ENCODE measurements at regions not wholly inside any gene's neighbourhood (a gene's known extent, or its start where the extent isn't known, plus 50 kb on each side); places are given as distances from the start of the nearest gene placed in this dataset.
"Not testable (repeated sequence)": the region's sequence is repeated elsewhere in the genome, so short reads cannot be mapped to it uniquely, and the experiment has no call there.

DNA sequence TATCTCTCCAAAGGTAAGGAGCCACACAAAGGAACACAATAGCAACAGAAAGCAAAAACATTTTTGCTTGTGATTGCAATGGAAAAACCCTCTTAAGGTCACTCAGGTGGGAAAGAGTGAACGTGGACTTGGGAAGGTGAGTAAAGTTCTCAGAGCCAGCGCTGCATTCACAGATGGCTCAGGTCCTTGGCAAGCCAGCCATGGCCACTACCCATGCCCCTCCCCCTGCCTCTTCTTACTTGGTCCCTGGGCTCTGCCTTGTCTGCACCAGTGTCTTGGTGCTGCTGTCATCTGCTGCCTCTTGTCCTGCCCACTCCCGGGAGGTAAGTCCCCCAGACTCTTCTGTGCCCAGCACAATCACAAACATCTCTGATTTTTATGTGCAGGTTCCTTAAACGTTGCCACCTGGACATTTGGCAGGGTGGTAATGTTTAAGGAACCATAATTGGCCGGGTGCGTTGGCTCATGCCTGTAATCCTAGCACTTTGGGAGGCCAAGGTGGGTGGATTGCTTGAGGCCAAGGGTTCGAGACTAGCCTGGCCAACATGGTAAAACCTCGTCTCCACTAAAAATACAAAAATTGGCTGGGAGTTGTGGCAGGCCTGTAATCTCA is 74.6 kb downstream of the FEM1C start:
- no peak for DNase-seq (ENCODE audit: low spot score)

DNA sequence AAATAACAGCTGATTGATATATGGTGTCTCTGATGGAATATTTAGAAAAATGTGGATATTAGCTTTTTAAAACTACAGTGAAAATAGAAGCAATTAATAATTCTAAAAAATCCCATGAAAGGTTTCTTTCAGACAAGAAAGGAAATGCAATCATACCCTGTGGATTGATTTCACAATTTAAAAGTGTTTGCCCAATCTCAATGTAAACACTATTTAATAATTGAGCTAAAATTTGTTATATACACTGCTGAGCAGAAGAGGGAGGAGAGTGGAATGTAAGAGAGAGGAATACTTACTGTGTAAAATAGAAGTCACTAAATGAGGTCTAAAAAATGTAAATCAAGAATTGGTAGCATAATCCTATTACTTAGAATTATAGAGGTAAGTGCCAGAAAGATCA is 76.9 kb downstream of the FEM1C start:
- DNase-seq (ENCODE audit: low spot score) = no peak

DNA sequence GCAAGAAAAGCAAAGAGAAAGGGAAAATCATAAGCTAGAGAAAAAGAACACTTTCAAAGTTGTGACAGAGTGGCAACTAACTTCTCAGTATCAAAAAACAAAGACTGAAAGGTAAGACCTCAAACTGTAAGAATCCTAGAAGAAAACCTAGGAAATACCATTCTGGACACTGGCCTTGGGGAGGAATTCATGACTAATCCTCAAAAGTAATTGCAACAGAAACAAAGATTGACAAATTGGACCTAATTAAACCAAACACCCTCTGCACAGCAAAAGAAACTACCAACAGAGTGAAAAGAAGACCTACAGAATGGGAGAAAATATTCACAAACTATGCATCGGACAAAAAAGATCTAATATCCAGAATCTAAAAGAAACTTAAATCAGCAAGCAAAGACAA is 79.1 kb downstream of the FEM1C start:
- no peak for DNase-seq (ENCODE audit: low spot score)

DNA sequence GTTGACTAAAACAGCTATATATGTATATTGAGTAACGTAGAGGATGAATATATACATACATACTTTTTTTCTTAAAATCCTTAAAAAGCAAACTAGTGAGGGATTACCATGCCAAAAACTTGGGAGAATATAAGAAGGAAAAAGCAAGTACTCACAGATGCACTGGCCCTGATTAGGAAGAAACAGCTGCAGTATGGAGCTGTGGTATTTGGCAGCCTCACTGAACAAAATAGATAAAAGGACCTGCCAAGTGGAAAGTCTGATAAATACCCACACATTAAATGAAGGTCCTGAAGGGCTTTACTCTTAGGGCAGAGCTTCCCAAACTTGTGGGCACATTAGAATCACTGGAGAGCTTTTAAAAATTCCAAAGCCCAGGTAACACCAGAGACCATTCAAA is 80.6 kb downstream of the FEM1C start:
- no peak for DNase-seq (ENCODE audit: low spot score)

DNA sequence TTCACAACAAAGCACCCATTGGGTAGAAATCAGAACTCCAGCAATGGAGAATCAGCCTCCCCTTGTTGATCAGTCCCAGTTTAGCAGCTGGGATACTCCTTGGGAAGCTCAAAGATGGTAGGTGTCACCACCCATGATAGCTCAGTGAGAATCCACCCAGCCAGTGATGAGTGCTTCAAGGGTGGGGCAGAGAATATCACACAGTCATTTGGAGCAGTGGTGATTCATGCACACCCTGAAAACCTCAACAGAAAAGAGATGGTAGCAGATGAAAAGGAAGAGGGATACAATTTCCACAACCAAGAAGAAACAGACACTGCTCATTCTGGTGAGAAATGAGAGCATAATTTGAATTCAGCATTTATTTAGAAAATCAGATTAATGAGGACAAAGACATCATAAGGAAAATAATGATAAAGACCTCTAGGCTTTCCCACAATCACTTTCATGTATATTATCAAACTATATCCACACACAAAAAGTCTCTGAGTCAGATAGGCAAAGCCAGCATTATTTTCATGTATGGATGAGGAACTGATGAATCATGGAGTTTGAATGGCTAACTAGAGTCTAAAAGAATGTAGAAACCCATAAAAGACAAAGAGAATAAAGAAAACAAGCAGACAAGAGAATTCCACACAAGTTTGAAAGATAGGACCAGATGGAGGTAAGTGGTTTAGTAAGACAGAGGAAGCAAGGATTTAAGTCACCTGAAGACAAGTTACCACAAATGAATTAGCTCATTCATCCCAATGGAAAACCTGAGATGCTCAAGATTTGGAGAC is 82.9 kb downstream of the FEM1C start:
- DNase-seq (ENCODE audit: low spot score) = no peak

DNA sequence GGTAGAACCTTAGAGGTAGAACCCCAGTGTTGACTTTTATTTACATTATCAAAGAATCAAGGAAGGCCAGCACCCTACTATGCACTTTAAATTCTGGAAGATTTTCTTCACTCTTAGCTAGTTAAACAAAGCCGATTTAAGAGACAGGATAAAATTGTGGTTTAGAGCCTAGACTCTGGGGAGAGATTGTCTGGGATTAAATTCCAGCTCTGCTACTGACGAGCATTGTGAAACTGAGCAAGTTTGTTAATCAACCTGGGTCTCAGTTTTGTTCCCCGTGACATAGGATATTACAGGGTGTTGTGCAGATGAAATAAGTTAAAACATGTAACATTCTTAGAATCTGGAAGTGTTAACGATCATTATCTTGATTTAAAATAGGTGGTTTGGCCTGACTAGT is 83.5 kb downstream of the FEM1C start:
- DNase-seq (ENCODE audit: low spot score) = no peak

DNA sequence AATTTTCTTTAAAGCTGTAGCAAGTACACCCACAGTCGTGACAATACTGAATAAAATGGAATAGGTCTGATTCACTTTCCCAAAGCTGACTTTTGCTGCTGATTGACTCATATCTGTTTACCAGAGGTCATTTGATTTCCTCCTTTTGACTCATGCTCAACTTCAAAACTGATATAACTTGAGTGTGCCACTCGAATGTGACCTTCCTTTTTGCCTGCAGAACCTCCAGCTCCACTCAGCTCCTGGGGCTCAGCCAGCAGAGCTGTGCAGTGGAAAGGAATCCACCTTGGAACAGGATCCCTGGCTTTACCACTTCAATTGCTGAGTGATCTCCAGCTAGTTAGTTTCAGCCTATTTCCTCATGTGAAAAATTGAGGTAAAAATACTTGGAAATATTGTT is 84.1 kb downstream of the FEM1C start:
- DNase-seq (ENCODE audit: low spot score) = no peak

DNA sequence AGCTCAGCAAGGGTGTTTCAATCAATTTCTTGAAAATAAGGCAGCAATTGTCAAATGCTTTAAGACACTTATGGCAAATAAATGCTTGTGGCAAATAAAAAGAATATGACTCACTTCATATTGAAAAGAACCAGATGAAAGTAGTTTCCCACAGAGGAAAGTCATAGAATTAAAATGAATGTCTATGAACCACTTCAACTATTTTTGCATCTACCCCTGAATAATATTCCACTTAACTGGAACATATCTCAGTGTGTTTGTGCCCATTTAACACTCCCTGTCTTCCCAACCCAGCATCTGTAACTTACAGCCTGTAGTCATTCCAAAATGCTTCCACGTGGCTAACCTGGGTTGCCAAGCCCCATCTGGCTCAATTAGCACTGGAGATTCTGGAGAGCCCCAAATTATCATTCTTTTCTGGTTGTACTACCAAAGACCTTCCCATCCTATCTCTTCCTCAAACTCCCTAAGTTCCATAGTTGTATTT is 84.7 kb downstream of the FEM1C start:
- DNase-seq (ENCODE audit: low spot score) = no peak

DNA sequence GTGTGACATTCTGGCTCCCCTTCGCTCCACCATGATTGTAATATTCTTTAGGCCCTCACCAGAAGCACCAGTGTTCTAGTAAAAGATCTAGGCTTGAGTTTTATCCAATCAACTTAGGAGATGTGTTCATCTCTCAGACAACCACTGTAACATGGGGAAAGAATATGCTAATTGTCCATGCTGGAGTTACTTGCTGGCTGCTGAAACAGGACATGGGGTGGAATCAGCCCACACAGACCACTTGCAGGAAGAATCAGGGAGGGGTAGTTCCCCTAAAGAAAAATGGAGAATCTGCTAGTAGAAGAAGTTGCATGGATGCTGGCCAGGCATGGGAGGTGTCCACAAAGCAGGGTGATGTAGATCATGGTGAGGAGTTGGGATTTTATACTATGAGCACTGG is 86.2 kb downstream of the FEM1C start:
- no peak for DNase-seq (ENCODE audit: low spot score)

DNA sequence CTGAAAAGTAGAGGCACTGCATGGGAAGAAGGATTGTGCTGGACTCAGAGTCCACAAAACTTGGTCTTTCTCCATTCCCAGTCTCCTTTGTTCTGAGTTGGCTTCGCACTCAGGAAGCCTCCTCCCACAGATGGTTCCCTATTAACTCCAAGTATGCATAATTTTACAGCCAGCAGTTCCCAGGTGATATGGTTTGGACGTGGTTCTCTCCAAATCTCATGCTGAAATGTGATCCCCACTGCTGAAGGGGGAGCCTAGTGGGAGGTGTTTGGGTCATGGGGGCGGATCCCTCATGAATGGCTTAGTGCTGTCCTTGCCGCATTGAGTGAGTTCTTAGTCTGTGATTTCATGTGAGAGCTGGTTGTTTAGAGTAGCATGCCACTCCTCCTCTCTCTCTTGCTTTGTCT is 86.6 kb downstream of the FEM1C start:
- peak; percentile 28 for DNase-seq (ENCODE audit: low spot score)

DNA sequence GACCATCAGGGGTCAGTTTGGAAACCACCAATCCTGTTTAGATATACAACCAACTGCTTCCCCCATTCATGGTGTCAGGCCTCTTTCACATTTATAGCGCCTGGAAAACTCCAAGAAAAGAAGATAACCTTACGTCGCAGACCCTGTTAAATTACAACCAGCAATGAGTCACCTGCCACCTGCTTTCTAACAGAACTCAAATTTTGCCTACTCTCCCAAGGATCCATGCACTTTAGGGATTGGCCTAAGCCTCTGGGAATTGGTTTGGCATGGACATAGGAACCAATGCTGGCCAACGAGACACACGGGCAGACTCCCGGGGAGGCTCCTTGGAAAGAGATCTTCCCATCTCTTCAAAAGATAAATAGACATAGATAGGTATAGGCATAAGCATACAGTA is 87.0 kb downstream of the FEM1C start:
- DNase-seq (ENCODE audit: low spot score) = no peak

DNA sequence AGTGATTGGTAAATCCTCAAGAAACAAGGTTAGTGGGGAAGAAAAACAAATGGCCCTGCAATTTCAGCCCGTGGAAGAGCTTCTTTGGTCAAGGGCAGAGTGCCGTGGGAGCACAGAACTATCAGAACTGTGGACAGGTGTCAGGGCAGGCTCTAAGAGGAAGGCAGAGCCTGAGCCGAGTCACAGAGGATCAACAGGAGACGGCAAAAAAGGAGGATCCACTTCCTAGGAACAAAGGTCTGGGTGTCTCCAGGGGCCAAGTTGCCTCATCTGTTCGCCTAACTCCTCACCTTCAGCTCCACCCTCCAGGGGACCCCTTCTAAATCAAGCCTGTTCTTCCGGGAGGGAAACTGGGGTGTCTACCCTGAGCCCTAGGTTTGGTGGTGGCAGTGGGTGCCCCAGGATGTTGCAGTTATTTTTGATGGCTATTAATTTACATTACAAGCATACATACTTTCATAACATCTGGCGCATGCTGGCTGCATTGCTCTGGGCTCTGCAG is 88.0 kb downstream of the FEM1C start:
- DNase-seq (ENCODE audit: low spot score) = no peak

DNA sequence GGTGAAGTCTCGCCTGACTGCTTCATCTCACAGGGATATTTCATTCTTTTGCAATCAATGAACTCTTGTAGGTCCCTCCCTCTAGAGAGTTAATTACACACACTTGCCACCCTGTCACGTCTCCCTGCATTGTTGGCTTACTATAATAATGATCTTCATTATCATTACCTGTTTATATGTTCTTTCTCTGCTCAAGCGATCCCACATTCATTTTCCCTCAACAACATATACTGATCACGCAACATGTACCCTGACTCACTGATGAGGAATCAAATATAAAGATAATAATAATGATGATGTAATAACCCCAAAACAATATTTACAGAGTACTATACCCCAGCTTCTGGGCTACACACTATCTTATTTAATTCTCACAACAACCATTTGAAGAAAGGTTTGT is 88.5 kb downstream of the FEM1C start:
- DNase-seq (ENCODE audit: low spot score) = no peak

DNA sequence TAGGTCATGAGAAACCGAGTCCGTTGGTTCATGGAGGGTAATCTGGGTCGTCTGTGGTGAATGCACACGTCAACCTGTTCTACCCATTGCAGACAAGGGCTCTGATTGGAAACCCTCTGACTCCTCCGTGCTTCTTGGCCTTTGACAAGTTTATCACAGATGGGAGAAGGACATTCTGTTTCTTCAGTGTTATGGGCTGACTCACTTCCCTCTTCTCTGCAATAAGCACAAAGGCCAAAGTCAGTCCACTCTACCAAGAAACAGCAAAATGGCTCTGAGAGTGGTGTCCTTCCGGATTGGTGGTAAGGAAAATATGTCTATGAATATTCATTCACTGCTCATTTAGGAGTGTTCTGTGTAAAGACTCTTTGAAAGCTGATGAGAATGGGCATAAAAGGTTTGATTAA is 89.3 kb downstream of the FEM1C start:
- DNase-seq (ENCODE audit: low spot score) = no peak

DNA sequence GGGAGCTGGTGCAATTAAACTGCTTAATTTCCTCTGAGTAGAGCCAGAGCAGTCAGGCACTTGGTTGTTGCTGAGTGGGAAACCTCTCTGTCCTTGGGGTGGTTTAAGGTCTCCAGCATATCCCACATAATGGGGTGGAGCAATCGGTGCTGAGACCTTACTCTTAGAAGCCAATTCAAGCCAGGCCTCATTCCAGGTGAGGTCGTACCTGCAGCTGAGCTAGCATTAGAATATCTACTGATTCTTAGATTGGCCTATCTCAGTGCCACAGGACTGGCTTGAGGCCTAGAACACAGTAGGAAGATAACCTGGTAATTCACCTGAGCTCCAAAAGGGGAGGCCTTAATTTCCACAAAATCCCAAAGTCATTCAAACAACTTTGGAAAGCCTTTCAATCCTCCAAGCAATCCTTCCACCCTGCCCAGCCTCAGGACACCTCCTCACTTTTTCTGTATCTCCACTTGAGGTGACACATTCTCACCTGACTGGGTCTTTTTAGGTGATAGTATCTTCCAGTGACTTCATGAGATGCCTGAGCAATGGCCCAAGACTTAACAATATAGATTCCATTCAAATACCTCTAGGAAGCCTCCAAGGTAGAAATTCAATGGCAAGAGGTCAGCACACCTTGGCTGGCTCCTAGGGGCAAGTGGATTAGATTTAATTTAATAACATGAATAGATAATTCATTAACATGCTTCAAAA is 91.0 kb downstream of the FEM1C start:
- DNase-seq (ENCODE audit: low spot score) = no peak

DNA sequence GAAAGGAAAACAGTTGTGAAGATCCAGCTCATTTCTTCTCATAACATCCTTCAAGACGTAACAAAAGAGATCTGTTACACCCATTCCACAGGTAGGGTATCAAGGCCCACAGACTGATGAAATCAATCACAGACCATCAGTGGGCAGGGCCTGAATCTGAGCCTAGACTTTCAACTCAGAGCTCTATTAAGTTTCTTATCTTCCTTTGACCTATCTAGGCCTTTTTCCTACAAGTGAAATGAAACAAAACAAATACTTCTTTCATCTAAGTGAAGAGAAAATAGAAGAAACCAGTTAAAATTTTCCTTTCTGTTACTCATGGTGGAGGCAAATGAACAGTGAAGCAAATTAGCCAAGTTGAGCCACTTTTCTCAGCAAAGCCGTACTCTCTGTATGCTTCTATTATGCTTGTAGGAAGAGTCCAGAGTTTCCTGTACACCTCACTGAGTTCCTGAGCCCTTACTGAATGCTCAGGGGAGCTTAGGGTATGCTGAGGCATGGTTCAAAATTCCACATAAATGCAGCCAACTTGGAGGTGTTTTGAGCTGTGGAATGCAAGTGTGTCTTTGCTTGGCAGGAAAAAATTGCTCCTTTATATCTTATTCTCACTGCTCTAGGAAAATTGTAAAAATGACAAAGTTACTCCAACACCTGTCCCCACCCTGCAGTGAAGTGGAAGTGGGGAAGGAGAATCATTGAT is 91.9 kb downstream of the FEM1C start:
- no peak for DNase-seq (ENCODE audit: low spot score)

DNA sequence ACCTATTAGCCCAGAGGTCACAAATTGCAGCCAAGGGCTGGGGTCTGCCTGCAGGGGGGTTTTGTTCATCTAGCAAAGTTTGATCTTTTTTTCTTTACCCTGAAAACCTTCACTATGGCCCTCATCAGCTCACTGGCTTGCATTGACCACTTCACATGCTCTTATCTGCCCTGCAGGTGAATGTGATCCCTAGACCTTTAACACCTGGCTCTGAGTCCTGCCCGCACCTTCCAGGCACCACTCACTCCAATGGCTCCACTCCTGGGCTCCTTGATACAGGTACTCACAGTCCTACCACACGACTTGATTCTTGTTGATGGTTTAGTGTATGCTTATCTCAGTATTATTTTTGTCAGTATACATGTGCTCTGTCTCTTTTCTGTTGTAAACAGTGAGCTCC is 92.5 kb downstream of the FEM1C start:
- DNase-seq (ENCODE audit: low spot score) = no peak

DNA sequence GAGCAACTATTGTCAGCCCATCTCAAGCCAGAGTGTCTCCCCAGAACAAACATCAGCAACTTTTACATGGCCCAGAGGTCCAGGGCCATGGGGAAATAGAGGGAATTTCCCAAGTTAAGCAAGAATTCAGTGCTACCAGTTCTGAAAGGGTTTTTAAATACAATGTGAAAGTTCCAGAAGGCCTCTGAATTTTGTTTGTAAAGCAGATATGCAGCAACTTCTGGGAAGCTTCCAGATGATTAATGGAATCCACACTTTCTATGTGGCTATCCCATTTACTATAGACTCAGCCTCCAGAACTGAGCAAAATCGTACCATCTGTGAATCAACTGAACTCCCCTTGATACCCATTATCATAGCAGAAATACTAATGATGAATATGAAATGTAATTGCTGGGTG is 93.8 kb downstream of the FEM1C start:
- no peak for DNase-seq (ENCODE audit: low spot score)

DNA sequence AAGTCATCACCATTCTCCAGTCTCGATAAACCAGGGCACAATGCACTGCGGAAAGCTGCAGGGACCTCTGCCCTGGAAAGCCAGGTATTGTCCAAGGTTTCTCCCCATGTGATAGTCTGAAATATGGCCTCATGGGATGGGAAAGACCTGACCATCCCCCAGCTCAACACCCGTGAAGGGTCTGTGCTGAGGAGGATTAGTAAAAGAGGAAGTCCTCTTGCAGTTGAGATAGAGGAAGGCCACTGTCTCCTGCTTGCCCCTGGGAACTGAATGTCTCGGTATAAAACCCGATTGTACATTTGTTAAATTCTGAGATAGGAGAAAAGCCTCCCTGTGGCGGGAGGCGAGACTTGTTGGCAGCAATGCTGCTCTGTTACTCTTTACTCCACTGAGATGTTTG is 95.9 kb downstream of the FEM1C start:
- not testable (repeated sequence) for DNase-seq (ENCODE audit: low spot score)

DNA sequence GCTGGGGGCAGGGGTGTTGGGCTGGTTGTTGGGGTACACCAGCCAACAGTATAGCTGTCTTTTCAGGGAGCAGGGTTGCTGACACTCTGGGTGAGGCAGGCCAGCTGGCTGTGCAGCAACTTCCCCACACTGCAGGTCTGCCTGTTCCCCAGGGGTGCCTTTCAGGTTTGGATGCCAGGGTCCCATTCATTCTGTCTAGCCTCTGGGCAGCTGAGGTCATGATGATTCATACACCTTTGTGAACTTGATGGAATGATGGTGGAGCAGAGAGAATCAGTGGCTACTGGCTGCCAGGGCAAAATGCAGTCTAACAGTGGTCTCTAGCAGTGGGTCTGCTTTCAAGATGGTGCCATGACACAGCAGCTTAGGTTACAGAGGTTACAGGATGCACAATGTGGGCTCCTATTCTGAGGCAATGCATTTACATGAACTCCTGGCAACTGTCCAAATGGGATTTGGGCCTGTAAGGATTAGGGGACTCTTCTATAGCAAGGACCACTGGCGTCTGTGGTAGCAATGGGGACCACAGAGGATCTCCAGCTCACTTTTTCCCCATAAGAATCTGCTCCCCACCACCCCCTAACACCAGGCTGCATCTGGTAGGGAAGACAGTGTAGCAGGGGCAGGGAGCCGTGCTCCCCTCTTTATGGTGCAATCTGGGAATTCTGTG is 103.7 kb downstream of the FEM1C start:
- no peak for DNase-seq (ENCODE audit: low spot score)

DNA sequence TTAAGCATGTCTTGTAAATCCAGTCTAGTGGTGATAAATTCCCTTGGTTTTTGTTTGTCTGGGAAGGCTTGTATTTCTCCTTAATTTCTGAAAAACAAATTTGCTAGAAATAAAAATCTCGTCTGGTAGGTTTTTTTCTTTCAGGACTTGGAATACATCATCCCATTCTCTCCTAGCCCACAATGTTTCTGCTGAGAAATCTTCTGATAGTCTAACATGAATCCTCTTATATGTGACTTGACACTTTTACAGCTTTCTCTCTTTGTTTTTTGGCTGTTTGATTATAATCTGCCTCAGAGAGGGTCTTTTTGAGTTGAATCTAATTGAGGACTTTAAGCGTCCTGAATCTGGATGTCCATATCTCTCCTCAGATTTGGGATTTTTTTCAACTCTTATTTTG is 104.9 kb downstream of the FEM1C start:
- DNase-seq (ENCODE audit: low spot score) = no peak

DNA sequence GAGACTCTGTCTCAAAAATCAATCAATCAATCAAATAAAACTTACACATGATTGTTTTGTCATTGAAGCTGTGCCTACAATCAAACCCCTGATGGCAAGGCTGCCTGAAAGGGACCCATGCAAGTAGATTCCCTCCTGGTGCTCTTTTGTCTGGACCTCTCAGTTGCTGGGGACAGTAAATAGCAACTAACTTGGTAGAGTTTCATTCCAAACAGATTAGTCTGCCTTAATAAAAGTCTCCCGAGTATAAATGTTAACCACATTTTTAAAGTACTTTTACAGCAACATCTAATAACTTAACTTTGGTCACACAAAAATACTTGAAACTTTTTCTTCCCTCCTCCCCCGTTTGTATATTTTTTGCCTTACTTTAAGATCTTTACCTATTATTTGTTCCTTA is 105.5 kb downstream of the FEM1C start:
- DNase-seq (ENCODE audit: low spot score) = no peak

Measured in iPS-NIHi11 (cell line).